Panc1 (cell line): ENCODE measurements at regions not wholly inside any gene's neighbourhood (a gene's known extent, or its start where the extent isn't known, plus 50 kb on each side); places are given as distances from the start of the nearest gene placed in this dataset.

Experiments
- ATAC-seq: fragments of 200-7000 bp; cut with Tn5 transposase; 2 replicates; pipeline ENCODE4 v1.9.1; 2020; ENCODE audit warnings: mild to moderate bottlenecking, moderate library complexity
- BruUV-seq: library from RNA; stranded (reverse); fragments of 400-500 nt; replicated peaks from 2 replicates; lab custom pipeline; 2021; lab: Mats Ljungman, UMichigan
- CTCF ChIA-PET: fragments of 300-600 bp; sonication (Branson Sonifier 250); formaldehyde crosslinking; loops from one replicate; lab custom pipeline; 2022; ENCODE audit warnings: antibody characterized with exemption; lab: Charles Lee
- POLR2A ChIA-PET: fragments of 300-600 bp; sonication (Branson Sonifier 250); formaldehyde crosslinking; loops from one replicate; lab custom pipeline; 2022; ENCODE audit warnings: antibody characterized with exemption; lab: Charles Lee
- DNase-seq: peaks from one replicate; pipeline ENCODE4 v3.0.0-alpha.2; 2010; ENCODE audit warnings: low read depth, low spot score
- H3K27ac ChIP-seq: 2 replicates; pipeline ENCODE4 v1.5.1; 2011; ENCODE audit warnings: mild to moderate bottlenecking, low read length, inconsistent platforms
- H3K27me3 ChIP-seq: fragments of 200-500 bp; sonication (Bioruptor generic); 2 replicates; pipeline ENCODE4 v1.6.0; 2014; ENCODE audit warnings: low read length, inconsistent platforms; ENCODE audit not compliant: control insufficient read depth, insufficient read depth
- H3K36me3 ChIP-seq: fragments of 200-500 bp; sonication (Bioruptor generic); 2 replicates; pipeline ENCODE4 v1.5.1; 2014; ENCODE audit warnings: inconsistent platforms, mild to moderate bottlenecking, low read length, moderate library complexity; ENCODE audit not compliant: control insufficient read depth, insufficient read depth
- H3K4me1 ChIP-seq: 2 replicates; pipeline ENCODE4 v1.5.1; 2011; ENCODE audit warnings: inconsistent platforms, mild to moderate bottlenecking, low read length, moderate library complexity; ENCODE audit not compliant: control insufficient read depth, insufficient read depth
- H3K4me3 ChIP-seq, 2 experiments: 2 replicates each; pipeline ENCODE4 v1.5.1; 2011 to 2012; ENCODE audit warnings: low read depth in 2 of 2, low read length in 2 of 2, mild to moderate bottlenecking in 2 of 2, inconsistent platforms in 1 of 2, moderate library complexity in 1 of 2
- H3K9me3 ChIP-seq: fragments of 200-500 bp; sonication (Bioruptor generic); 2 replicates; pipeline ENCODE4 v1.5.1; 2014; ENCODE audit warnings: low read depth, mild to moderate bottlenecking, inconsistent platforms, low read length, moderate library complexity; ENCODE audit not compliant: control insufficient read depth, insufficient read depth
- CTCF ChIP-seq: fragments of 450-650 bp; IDR thresholded peaks from 2 replicates; pipeline ENCODE4 v1.5.1; 2017; ENCODE audit warnings: mild to moderate bottlenecking
- POLR2AphosphoS5 ChIP-seq: IDR thresholded peaks from 2 replicates; pipeline ENCODE4 v1.6.1; 2012; ENCODE audit warnings: mild to moderate bottlenecking, low read depth, low read length, moderate library complexity
- REST ChIP-seq, 2 experiments: IDR thresholded peaks; 2 replicates each; pipeline ENCODE4 v1.6.1; 2011 to 2012; ENCODE audit warnings: low read depth in 2 of 2, control low read depth in 1 of 2, low read length in 1 of 2, mild to moderate bottlenecking in 1 of 2, moderate library complexity in 1 of 2; ENCODE audit not compliant: insufficient read depth in 1 of 2
- SIN3A ChIP-seq: IDR thresholded peaks from 2 replicates; pipeline ENCODE4 v1.6.1; 2012; ENCODE audit warnings: low read depth, mild to moderate bottlenecking, low read length, moderate library complexity, borderline replicate concordance; ENCODE audit not compliant: insufficient read depth
- TCF7L2 ChIP-seq: IDR thresholded peaks from 2 replicates; pipeline ENCODE4 v1.6.1; 2011; ENCODE audit warnings: mild to moderate bottlenecking, low read depth, low read length, inconsistent platforms
- in situ Hi-C: cut with HindIII; loops from 2 replicates; pipeline ENCODE4 v1.10.0; 2016; ENCODE audit warnings: low sequenced_read_pairs, low pct_unique_long_range_greater_than_20kb
- intact Hi-C: fragments of 100-400 bp; cut with micrococcal nuclease; formaldehyde crosslinking; loops from one replicate; pipeline ENCODE4 v1.10.0; 2022; ENCODE audit not compliant: unreplicated experiment

GRCh38 chr9:106298997-106299396, 564.0 kb upstream of the ZNF462 start:
- CTCF ChIA-PET = no interaction called here
- TF ChIP-seq POLR2AphosphoS5 = no peak
- TF ChIP-seq REST (IDR thresholded peaks at IDR 0.05; ENCODE audit: insufficient read depth in 1 of 2, low read depth in 2 of 2, low read length in 1 of 2) = no peak
- ATAC-seq (no peak), DNase-seq (no peak)
- Histone ChIP-seq H3K4me1 (no peaks in the 10 kb centered on the region), H3K27me3 (no peaks in the 10 kb centered on the region), H3K4me3 (no peak overlapping the region), H3K27ac (no peak overlapping the region), H3K9me3 (no peaks in the 10 kb centered on the region), H3K36me3 (no peaks in the 10 kb centered on the region)
- intact Hi-C loops = no loop called here
- POLR2A ChIA-PET = no interaction called here
- in situ Hi-C loops = no loop called here
- BruUV-seq = no TSS peak

GRCh38 chr9:106304401-106304920, 558.5 kb upstream of the ZNF462 start:
- BruUV-seq = no TSS peak
- TF ChIP-seq REST (IDR thresholded peaks at IDR 0.05; ENCODE audit: insufficient read depth in 1 of 2, low read depth in 2 of 2, low read length in 1 of 2) (no peak), SIN3A (no peak), POLR2AphosphoS5 (no peak), TCF7L2 (no peak), CTCF (no peak)
- POLR2A ChIA-PET = no interaction called here
- Histone ChIP-seq H3K4me1 (no peaks in the 10 kb centered on the region), H3K4me3 (no peak overlapping the region), H3K27ac (no peak overlapping the region), H3K27me3 (no peaks in the 10 kb centered on the region), H3K9me3 (no peaks in the 10 kb centered on the region), H3K36me3 (no peaks in the 10 kb centered on the region)
- intact Hi-C loops (no loop called here), in situ Hi-C loops (no loop called here)
- DNase-seq = no peak
- CTCF ChIA-PET = no interaction called here
- no peak for ATAC-seq
